Lower lobe of right lung (tissue), 2 donors: ENCODE measurements at regions not wholly inside any gene's neighbourhood (a gene's known extent, or its start where the extent isn't known, plus 50 kb on each side); places are given as distances from the start of the nearest gene placed in this dataset.

ENCODE experiments used
- ATAC-seq, 2 donors: fragments of 200-7000 bp; cut with Tn5 transposase; one replicate each; pipeline ENCODE4 v1.9.1; 2020 to 2022; ENCODE audit warnings: mild to moderate bottlenecking in 2 of 2, moderate library complexity in 2 of 2
- DNase-seq: peaks from one replicate; pipeline ENCODE4 v3.0.0-alpha.2; 2020
- H3K27ac ChIP-seq: fragments of 200-600 bp; one replicate; pipeline ENCODE4 v1.8.0; 2022
- H3K27me3 ChIP-seq: fragments of 200-600 bp; one replicate; pipeline ENCODE4 v1.8.0; 2022; ENCODE audit warnings: low read depth
- H3K36me3 ChIP-seq: fragments of 200-600 bp; one replicate; pipeline ENCODE4 v1.8.0; 2022; ENCODE audit warnings: mild to moderate bottlenecking
- H3K4me1 ChIP-seq: fragments of 200-600 bp; one replicate; pipeline ENCODE4 v1.8.0; 2022
- H3K4me3 ChIP-seq: fragments of 200-600 bp; one replicate; pipeline ENCODE4 v1.8.0; 2022; ENCODE audit warnings: mild to moderate bottlenecking
- H3K9me3 ChIP-seq: fragments of 200-600 bp; one replicate; pipeline ENCODE4 v1.8.0; 2022
- CTCF ChIP-seq: fragments of 200-600 bp; IDR thresholded peaks from one replicate; pipeline ENCODE4 v1.8.0; 2022; ENCODE audit warnings: antibody characterized with exemption, mild to moderate bottlenecking
- intact Hi-C: fragments of 100-400 bp; cut with DNase I; formaldehyde crosslinking; loops from one replicate; pipeline ENCODE4 v1.11.0; 2022
- donor health status: DM: no; HTN: yes; CAD: no; lungs with severe emphysema.

- intact Hi-C loops, result no loop called here
- Histone ChIP-seq H3K4me1 (no peaks in the 10 kb centered on the region), H3K4me3 (no peak overlapping the region), H3K36me3 (no peaks in the 10 kb centered on the region), H3K27ac (no peak overlapping the region), H3K27me3 (no peaks in the 10 kb centered on the region), H3K9me3 (no peaks in the 10 kb centered on the region)
- no peak for DNase-seq
- ATAC-seq, result no peak
- TF ChIP-seq CTCF, result no peak
These were observed 52.7 kb upstream of the FRMPD3 start for GRCh38 chrX:107396783-107397182.

GRCh38 chrX:107398115-107398514 lies 51.3 kb upstream of the FRMPD3 start:
- Histone ChIP-seq H3K4me3 (no peak overlapping the region), H3K27ac (no peak overlapping the region), H3K36me3 (no peaks in the 10 kb centered on the region), H3K4me1 (no peaks in the 10 kb centered on the region), H3K9me3 (no peaks in the 10 kb centered on the region), H3K27me3 (no peaks in the 10 kb centered on the region)
- TF ChIP-seq CTCF, result no peak
- ATAC-seq (no peak), DNase-seq (no peak)
- intact Hi-C loops, result no loop called here
